KMS-11 (cell line): ENCODE measurements at regions not wholly inside any gene's neighbourhood (a gene's known extent, or its start where the extent isn't known, plus 50 kb on each side); places are given as distances from the start of the nearest gene placed in this dataset.

Source experiments
- H2AFZ ChIP-seq: fragments of 200-600 bp; sonication (generic); 2 replicates; pipeline ENCODE4 v1.6.1; 2016; ENCODE audit warnings: antibody characterized with exemption, mixed run types, low read depth
- H3K27ac ChIP-seq: fragments of 200-600 bp; sonication (generic); 2 replicates; pipeline ENCODE4 v1.6.1; 2016; ENCODE audit warnings: mild to moderate bottlenecking, mixed run types
- H3K27me3 ChIP-seq: fragments of 200-600 bp; sonication (generic); 2 replicates; pipeline ENCODE4 v1.6.1; 2017; ENCODE audit warnings: mild to moderate bottlenecking, low read depth, mixed run types, moderate library complexity; ENCODE audit not compliant: insufficient read depth
- H3K36me3 ChIP-seq: fragments of 200-600 bp; sonication (generic); 2 replicates; pipeline ENCODE4 v1.6.1; 2017; ENCODE audit warnings: mild to moderate bottlenecking, mixed run types; ENCODE audit not compliant: insufficient read depth
- H3K4me1 ChIP-seq: fragments of 200-600 bp; sonication (generic); 2 replicates; pipeline ENCODE4 v1.6.1; 2016; ENCODE audit warnings: mild to moderate bottlenecking, low read depth, mixed run types; ENCODE audit not compliant: poor library complexity, severe bottlenecking
- H3K4me2 ChIP-seq: fragments of 200-600 bp; sonication (generic); 2 replicates; pipeline ENCODE4 v1.7.0; 2016; ENCODE audit warnings: mild to moderate bottlenecking, mixed run types
- H3K4me3 ChIP-seq: fragments of 200-600 bp; sonication (generic); IDR thresholded peaks from 2 replicates; pipeline ENCODE4 v1.6.1; 2017; ENCODE audit warnings: low read depth, low read length, mixed read lengths; ENCODE audit not compliant: insufficient read depth
- H3K79me2 ChIP-seq: fragments of 200-600 bp; sonication (generic); 2 replicates; pipeline ENCODE4 v1.6.1; 2016; ENCODE audit warnings: low read depth, mixed run types; ENCODE audit not compliant: insufficient read depth
- H3K9ac ChIP-seq: fragments of 200-600 bp; sonication (generic); 2 replicates; pipeline ENCODE4 v1.6.1; 2016; ENCODE audit warnings: mild to moderate bottlenecking, mixed run types
- H4K20me1 ChIP-seq: fragments of 200-600 bp; sonication (generic); 2 replicates; pipeline ENCODE4 v1.6.1; 2016; ENCODE audit warnings: mild to moderate bottlenecking, mixed run types; ENCODE audit not compliant: insufficient read depth
- TF ChIP-seq, protein P1 (sequence below): fragments of 200-600 bp; sonication (generic); conservative IDR thresholded peaks from 2 replicates; pipeline ENCODE4 v1.6.1; 2017; ENCODE audit warnings: low read depth, mild to moderate bottlenecking, antibody characterized with exemption, low read length, moderate library complexity, mixed read lengths

DNA sequence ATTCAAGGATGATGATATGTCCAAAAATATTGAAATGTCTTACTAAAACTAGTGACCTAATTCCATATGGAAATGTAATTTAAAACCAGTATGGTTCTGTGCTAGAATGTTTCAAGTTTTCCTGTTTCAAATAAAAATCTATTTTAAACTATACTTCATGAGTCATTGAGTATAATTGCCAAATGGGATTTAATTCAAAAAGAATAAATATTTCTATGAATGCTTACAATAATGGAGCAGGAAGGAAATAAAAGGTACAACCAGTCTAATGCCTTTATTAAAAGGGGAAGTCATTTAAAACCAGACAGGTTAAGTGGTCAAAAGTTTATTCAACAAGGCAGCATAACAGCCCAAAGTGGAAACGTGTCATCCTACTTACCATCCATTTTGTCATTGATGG, 2347.1 kb downstream of the PCDH7 start:
- Histone ChIP-seq H4K20me1 (no peaks in the 10 kb centered on the region), H3K79me2 (no peaks in the 10 kb centered on the region), H2AFZ (no peak overlapping the region), H3K4me3 (no peak overlapping the region), H3K27me3 (no peaks in the 10 kb centered on the region), H3K27ac (no peak overlapping the region), H3K9ac (no peak overlapping the region), H3K4me2 (no peak overlapping the region), H3K4me1 (no peaks in the 10 kb centered on the region), H3K36me3 (no peaks in the 10 kb centered on the region)
- TF ChIP-seq, protein P1, sequence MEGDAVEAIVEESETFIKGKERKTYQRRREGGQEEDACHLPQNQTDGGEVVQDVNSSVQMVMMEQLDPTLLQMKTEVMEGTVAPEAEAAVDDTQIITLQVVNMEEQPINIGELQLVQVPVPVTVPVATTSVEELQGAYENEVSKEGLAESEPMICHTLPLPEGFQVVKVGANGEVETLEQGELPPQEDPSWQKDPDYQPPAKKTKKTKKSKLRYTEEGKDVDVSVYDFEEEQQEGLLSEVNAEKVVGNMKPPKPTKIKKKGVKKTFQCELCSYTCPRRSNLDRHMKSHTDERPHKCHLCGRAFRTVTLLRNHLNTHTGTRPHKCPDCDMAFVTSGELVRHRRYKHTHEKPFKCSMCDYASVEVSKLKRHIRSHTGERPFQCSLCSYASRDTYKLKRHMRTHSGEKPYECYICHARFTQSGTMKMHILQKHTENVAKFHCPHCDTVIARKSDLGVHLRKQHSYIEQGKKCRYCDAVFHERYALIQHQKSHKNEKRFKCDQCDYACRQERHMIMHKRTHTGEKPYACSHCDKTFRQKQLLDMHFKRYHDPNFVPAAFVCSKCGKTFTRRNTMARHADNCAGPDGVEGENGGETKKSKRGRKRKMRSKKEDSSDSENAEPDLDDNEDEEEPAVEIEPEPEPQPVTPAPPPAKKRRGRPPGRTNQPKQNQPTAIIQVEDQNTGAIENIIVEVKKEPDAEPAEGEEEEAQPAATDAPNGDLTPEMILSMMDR, result no peak

DNA sequence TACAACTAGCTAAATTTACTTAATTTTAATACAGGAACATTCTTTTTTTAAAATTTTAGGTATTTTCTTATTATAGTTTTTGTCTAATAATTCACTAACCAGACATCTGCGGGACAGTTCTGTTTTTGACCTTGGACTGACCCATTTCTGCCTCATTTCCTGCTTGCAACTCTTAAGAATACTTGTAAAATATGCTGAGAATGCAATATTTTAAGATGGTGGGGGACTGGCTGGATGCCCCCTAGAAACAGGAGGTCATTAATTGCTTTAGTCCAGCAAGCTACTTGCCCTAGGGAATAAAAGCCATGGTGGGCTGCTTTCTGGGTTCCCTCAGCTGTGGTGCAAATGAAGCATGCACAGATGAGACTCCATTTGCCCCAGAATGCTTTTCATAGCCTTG, 2348.4 kb downstream of the PCDH7 start:
- Histone ChIP-seq H4K20me1 (no peaks in the 10 kb centered on the region), H3K4me1 (no peaks in the 10 kb centered on the region), H3K27me3 (no peaks in the 10 kb centered on the region), H3K4me3 (no peak overlapping the region), H3K36me3 (no peaks in the 10 kb centered on the region), H3K79me2 (no peaks in the 10 kb centered on the region), H2AFZ (no peak overlapping the region), H3K9ac (no peak overlapping the region), H3K4me2 (no peak overlapping the region), H3K27ac (no peak overlapping the region)
- TF ChIP-seq, protein P1, result no peak

DNA sequence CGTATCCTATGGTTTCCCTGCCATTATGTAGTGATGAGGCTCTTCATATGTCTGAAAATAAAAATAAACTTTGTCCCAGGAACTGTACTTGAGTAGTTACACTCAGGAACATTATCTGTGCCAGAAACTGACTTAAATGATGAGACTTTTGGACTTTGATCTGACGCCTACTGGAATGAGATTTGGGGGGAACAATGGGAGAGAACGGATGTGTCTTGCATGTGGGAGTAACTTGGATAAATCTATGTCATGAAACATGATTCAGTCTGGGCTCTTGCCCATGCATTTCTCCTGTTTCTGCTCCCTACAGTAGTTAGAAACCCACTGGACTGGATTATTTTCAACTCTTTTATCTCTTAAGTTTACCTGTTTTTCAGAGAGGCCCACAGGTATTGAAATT, 2351.4 kb downstream of the PCDH7 start:
- no peak overlapping the region for H3K4me3 ChIP-seq
- H3K27ac ChIP-seq, result no peak overlapping the region
- no peaks in the 10 kb centered on the region for H3K79me2 ChIP-seq
- H4K20me1 ChIP-seq, result no peaks in the 10 kb centered on the region
- TF ChIP-seq, protein P1, result no peak
- H2AFZ ChIP-seq, result no peak overlapping the region
- no peak overlapping the region for H3K4me2 ChIP-seq
- no peaks in the 10 kb centered on the region for H3K36me3 ChIP-seq
- no peaks in the 10 kb centered on the region for H3K27me3 ChIP-seq
- H3K4me1 ChIP-seq, result no peaks in the 10 kb centered on the region
- H3K9ac ChIP-seq, result no peak overlapping the region

DNA sequence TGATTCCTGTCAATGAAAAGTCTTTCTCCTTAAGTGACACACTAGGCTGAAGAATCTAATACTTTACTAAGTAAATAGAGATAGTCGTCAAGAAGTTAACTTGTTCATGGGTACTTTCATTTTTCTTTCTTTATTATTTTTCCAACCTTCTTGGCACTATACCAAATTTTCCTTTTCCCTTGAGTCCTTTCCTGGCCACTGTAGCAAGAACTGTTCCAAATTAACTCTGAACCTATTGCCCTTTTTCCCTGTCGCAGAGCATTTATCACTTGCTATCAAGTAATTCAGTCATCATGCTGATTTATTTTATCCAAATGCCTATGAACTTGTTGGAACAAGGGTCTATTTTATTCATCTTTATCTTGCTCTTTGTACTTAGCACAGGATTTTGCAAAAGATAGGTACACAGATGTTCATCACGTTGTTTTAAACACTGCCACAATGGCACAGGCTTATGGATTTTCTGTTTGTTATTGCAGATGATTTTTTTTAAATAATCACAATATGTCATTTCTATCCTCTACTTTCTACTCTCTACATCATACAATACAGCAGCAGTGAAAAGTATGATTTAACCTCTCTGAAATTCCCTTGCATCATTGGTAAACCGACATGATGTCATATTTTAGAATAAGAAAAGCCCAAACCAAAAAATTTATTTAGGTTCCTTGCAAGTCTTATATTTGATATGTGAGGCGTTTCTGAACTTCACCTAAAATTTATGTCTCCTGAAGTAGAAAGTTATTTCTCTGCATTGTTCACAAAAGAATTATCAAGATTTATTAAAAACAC, 2352.3 kb downstream of the PCDH7 start:
- no peaks in the 10 kb centered on the region for H3K4me1 ChIP-seq
- no peak overlapping the region for H3K27ac ChIP-seq
- no peaks in the 10 kb centered on the region for H4K20me1 ChIP-seq
- TF ChIP-seq, protein P1, result no peak
- no peak overlapping the region for H3K9ac ChIP-seq
- H3K4me3 ChIP-seq, result no peak overlapping the region
- no peaks in the 10 kb centered on the region for H3K27me3 ChIP-seq
- no peaks in the 10 kb centered on the region for H3K36me3 ChIP-seq
- no peak overlapping the region for H2AFZ ChIP-seq
- H3K79me2 ChIP-seq, result no peaks in the 10 kb centered on the region
- no peak overlapping the region for H3K4me2 ChIP-seq
